ENCODE measurements at regions not wholly inside any gene's neighbourhood (a gene's known extent, or its start where the extent isn't known, plus 50 kb on each side); places are given as distances from the start of the nearest gene placed in this dataset.

GRCh38 chr3:59663076-59663850, 613.4 kb upstream of the CFAP20DC start:
- Histone ChIP-seq H3K36me3 (ENCODE audit: control insufficient read depth in 1 of 2, insufficient read depth in 2 of 2, low read length in 2 of 2) (no peaks in the 10 kb centered on the region), H3K9me3 (ENCODE audit: control insufficient read depth in 1 of 2, low read length in 2 of 2) (no peaks in the 10 kb centered on the region), H3K4me3 (ENCODE audit: low read depth in 1 of 2, low read length in 2 of 2) (no peak overlapping the region), H3K27me3 (ENCODE audit: low read depth, low read length) (no peaks in the 10 kb centered on the region), H3K4me1 (ENCODE audit: control insufficient read depth in 1 of 2, insufficient read depth in 2 of 2, low read length in 2 of 2) (peaks cover 11 to 16% of the 10 kb centered on the region in 2 donors), H3K27ac (ENCODE audit: low read length) (no peak overlapping the region)

GRCh38 chr3:59660852-59661625, 611.2 kb upstream of the CFAP20DC start:
- H3K27ac ChIP-seq (ENCODE audit: low read length), result no peak overlapping the region
- H3K9me3 ChIP-seq (ENCODE audit: control insufficient read depth in 1 of 2, low read length in 2 of 2), result no peaks in the 10 kb centered on the region
- H3K4me3 ChIP-seq (ENCODE audit: low read depth in 1 of 2, low read length in 2 of 2), result no peak overlapping the region
- H3K36me3 ChIP-seq (ENCODE audit: control insufficient read depth in 1 of 2, insufficient read depth in 2 of 2, low read length in 2 of 2), result no peaks in the 10 kb centered on the region
- H3K27me3 ChIP-seq (ENCODE audit: low read depth, low read length), result no peaks in the 10 kb centered on the region
- peaks cover 11 to 16% of the 10 kb centered on the region in 2 donors for H3K4me1 ChIP-seq (ENCODE audit: control insufficient read depth in 1 of 2, insufficient read depth in 2 of 2, low read length in 2 of 2)

GRCh38 chr3:59660376-59660775, 610.6 kb upstream of the CFAP20DC start:
- H3K4me3 ChIP-seq (ENCODE audit: low read depth in 1 of 2, low read length in 2 of 2), result no peak overlapping the region
- H3K27me3 ChIP-seq (ENCODE audit: low read depth, low read length), result no peaks in the 10 kb centered on the region
- H3K36me3 ChIP-seq (ENCODE audit: control insufficient read depth in 1 of 2, insufficient read depth in 2 of 2, low read length in 2 of 2), result no peaks in the 10 kb centered on the region
- H3K4me1 ChIP-seq (ENCODE audit: control insufficient read depth in 1 of 2, insufficient read depth in 2 of 2, low read length in 2 of 2), result peaks cover 11 to 16% of the 10 kb centered on the region in 2 donors
- no peak overlapping the region for H3K27ac ChIP-seq (ENCODE audit: low read length)
- H3K9me3 ChIP-seq (ENCODE audit: control insufficient read depth in 1 of 2, low read length in 2 of 2), result no peaks in the 10 kb centered on the region

- Histone ChIP-seq H3K9me3 (ENCODE audit: control insufficient read depth in 1 of 2, low read length in 2 of 2) (no peaks in the 10 kb centered on the region), H3K27me3 (ENCODE audit: low read depth, low read length) (no peaks in the 10 kb centered on the region), H3K27ac (ENCODE audit: low read length) (no peak overlapping the region), H3K4me1 (ENCODE audit: control insufficient read depth in 1 of 2, insufficient read depth in 2 of 2, low read length in 2 of 2) (peaks cover 11 to 18% of the 10 kb centered on the region in 2 donors), H3K4me3 (ENCODE audit: low read depth in 1 of 2, low read length in 2 of 2) (no peak overlapping the region), H3K36me3 (ENCODE audit: control insufficient read depth in 1 of 2, insufficient read depth in 2 of 2, low read length in 2 of 2) (no peaks in the 10 kb centered on the region)
Observed at GRCh38 chr3:59659755-59660154, 609.9 kb upstream of the CFAP20DC start.

- Histone ChIP-seq H3K27ac (ENCODE audit: low read length) (no peak overlapping the region), H3K36me3 (ENCODE audit: control insufficient read depth in 1 of 2, insufficient read depth in 2 of 2, low read length in 2 of 2) (no peaks in the 10 kb centered on the region), H3K4me1 (ENCODE audit: control insufficient read depth in 1 of 2, insufficient read depth in 2 of 2, low read length in 2 of 2) (peaks cover 11% of the 10 kb centered on the region in 2 donors), H3K27me3 (ENCODE audit: low read depth, low read length) (no peaks in the 10 kb centered on the region), H3K9me3 (ENCODE audit: control insufficient read depth in 1 of 2, low read length in 2 of 2) (no peaks in the 10 kb centered on the region), H3K4me3 (ENCODE audit: low read depth in 1 of 2, low read length in 2 of 2) (no peak overlapping the region)
Observed at GRCh38 chr3:59658866-59659265, 609.0 kb upstream of the CFAP20DC start.

- H3K4me1 ChIP-seq (ENCODE audit: control insufficient read depth in 1 of 2, insufficient read depth in 2 of 2, low read length in 2 of 2), result peaks cover 11% of the 10 kb centered on the region in 2 donors
- H3K36me3 ChIP-seq (ENCODE audit: control insufficient read depth in 1 of 2, insufficient read depth in 2 of 2, low read length in 2 of 2), result no peaks in the 10 kb centered on the region
- no peaks in the 10 kb centered on the region for H3K27me3 ChIP-seq (ENCODE audit: low read depth, low read length)
- H3K9me3 ChIP-seq (ENCODE audit: control insufficient read depth in 1 of 2, low read length in 2 of 2), result no peaks in the 10 kb centered on the region
- H3K4me3 ChIP-seq (ENCODE audit: low read depth in 1 of 2, low read length in 2 of 2), result no peak overlapping the region
- H3K27ac ChIP-seq (ENCODE audit: low read length), result no peak overlapping the region
Observed at GRCh38 chr3:59658274-59658673, 608.4 kb upstream of the CFAP20DC start.

GRCh38 chr3:59655418-59656015, 605.7 kb upstream of the CFAP20DC start:
- peaks cover 0 to 1% of the 10 kb centered on the region in 2 donors for H3K9me3 ChIP-seq (ENCODE audit: control insufficient read depth in 1 of 2, low read length in 2 of 2)
- H3K4me1 ChIP-seq (ENCODE audit: control insufficient read depth in 1 of 2, insufficient read depth in 2 of 2, low read length in 2 of 2), result peaks cover 4 to 5% of the 10 kb centered on the region in 2 donors
- no peaks in the 10 kb centered on the region for H3K27me3 ChIP-seq (ENCODE audit: low read depth, low read length)
- H3K4me3 ChIP-seq (ENCODE audit: low read depth in 1 of 2, low read length in 2 of 2), result no peak overlapping the region
- H3K27ac ChIP-seq (ENCODE audit: low read length), result no peak overlapping the region
- no peaks in the 10 kb centered on the region for H3K36me3 ChIP-seq (ENCODE audit: control insufficient read depth in 1 of 2, insufficient read depth in 2 of 2, low read length in 2 of 2)

GRCh38 chr3:59654480-59655417, 604.9 kb upstream of the CFAP20DC start:
- Histone ChIP-seq H3K27me3 (ENCODE audit: low read depth, low read length) (no peaks in the 10 kb centered on the region), H3K36me3 (ENCODE audit: control insufficient read depth in 1 of 2, insufficient read depth in 2 of 2, low read length in 2 of 2) (no peaks in the 10 kb centered on the region), H3K4me3 (ENCODE audit: low read depth in 1 of 2, low read length in 2 of 2) (no peak overlapping the region), H3K4me1 (ENCODE audit: control insufficient read depth in 1 of 2, insufficient read depth in 2 of 2, low read length in 2 of 2) (peaks cover 0 to 4% of the 10 kb centered on the region in 2 donors), H3K27ac (ENCODE audit: low read length) (no peak overlapping the region), H3K9me3 (ENCODE audit: control insufficient read depth in 1 of 2, low read length in 2 of 2) (peaks cover 0 to 9% of the 10 kb centered on the region in 2 donors)

GRCh38 chr3:59654123-59654479, 604.3 kb upstream of the CFAP20DC start:
- Histone ChIP-seq H3K9me3 (ENCODE audit: control insufficient read depth in 1 of 2, low read length in 2 of 2) (peaks cover 0 to 15% of the 10 kb centered on the region in 2 donors), H3K27me3 (ENCODE audit: low read depth, low read length) (no peaks in the 10 kb centered on the region), H3K27ac (ENCODE audit: low read length) (peak overlapping the region; percentile 49), H3K36me3 (ENCODE audit: control insufficient read depth in 1 of 2, insufficient read depth in 2 of 2, low read length in 2 of 2) (no peaks in the 10 kb centered on the region), H3K4me1 (ENCODE audit: control insufficient read depth in 1 of 2, insufficient read depth in 2 of 2, low read length in 2 of 2) (peaks cover 0 to 4% of the 10 kb centered on the region in 2 donors), H3K4me3 (ENCODE audit: low read depth in 1 of 2, low read length in 2 of 2) (no peak overlapping the region)

GRCh38 chr3:59653405-59654122, 603.7 kb upstream of the CFAP20DC start:
- Histone ChIP-seq H3K9me3 (ENCODE audit: control insufficient read depth in 1 of 2, low read length in 2 of 2) (peaks cover 0 to 21% of the 10 kb centered on the region in 2 donors), H3K4me1 (ENCODE audit: control insufficient read depth in 1 of 2, insufficient read depth in 2 of 2, low read length in 2 of 2) (peaks cover 0 to 4% of the 10 kb centered on the region in 2 donors), H3K36me3 (ENCODE audit: control insufficient read depth in 1 of 2, insufficient read depth in 2 of 2, low read length in 2 of 2) (no peaks in the 10 kb centered on the region), H3K27me3 (ENCODE audit: low read depth, low read length) (no peaks in the 10 kb centered on the region), H3K27ac (ENCODE audit: low read length) (peak overlapping the region; percentile 49), H3K4me3 (ENCODE audit: low read depth in 1 of 2, low read length in 2 of 2) (no peak overlapping the region)
